Right lobe of liver (tissue), 6 donors: ENCODE measurements at regions not wholly inside any gene's neighbourhood (a gene's known extent, or its start where the extent isn't known, plus 50 kb on each side); places are given as distances from the start of the nearest gene placed in this dataset.

Experiments used
- ATAC-seq, 4 donors: fragments of 200-7000 bp; cut with Tn5 transposase; one replicate each; pipeline ENCODE4 v1.9.1; 2020; ENCODE audit warnings: mild to moderate bottlenecking in 4 of 4, moderate library complexity in 4 of 4
- DNase-seq, 3 donors: peaks; one replicate each; pipeline ENCODE4 v3.0.0-alpha.2; 2020
- H3K27ac ChIP-seq, 3 donors: fragments of 200-600 bp; one replicate each; pipeline ENCODE4 v1.8.0; 2022
- H3K27me3 ChIP-seq, 2 donors: fragments of 200-600 bp; one replicate each; pipeline ENCODE4 v1.8.0; 2022
- H3K36me3 ChIP-seq, 4 donors: fragments of 200-600 bp; sonication (generic) in 1 of 4; one replicate each; pipeline versions ENCODE4 v1.5.1 to v1.8.0; 2017 to 2022; ENCODE audit warnings: control low read depth in 1 of 4
- H3K4me1 ChIP-seq, 4 donors: fragments of 200-600 bp; sonication (generic) in 1 of 4; one replicate each; pipeline versions ENCODE4 v1.5.1 to v1.8.0; 2017 to 2022; ENCODE audit warnings: control low read depth in 1 of 4
- H3K4me3 ChIP-seq, 3 donors: fragments of 200-600 bp; one replicate each; pipeline ENCODE4 v1.8.0; 2022
- H3K9me3 ChIP-seq, 4 donors: fragments of 200-600 bp; sonication (generic) in 1 of 4; one replicate each; pipeline versions ENCODE4 v1.5.1 to v1.8.0; 2017 to 2022; ENCODE audit warnings: control low read depth in 1 of 4
- CTCF ChIP-seq, 4 donors: fragments of 200-600 bp in 3 of 4; fragments of 450-650 bp in 1 of 4; IDR thresholded peaks; one replicate each; pipeline versions ENCODE4 v1.5.1 to v1.8.0; 2016 to 2022; ENCODE audit warnings: antibody characterized with exemption in 4 of 4, mild to moderate bottlenecking in 2 of 4
- POLR2A ChIP-seq: fragments of 450-650 bp; IDR thresholded peaks from one replicate; pipeline ENCODE4 v1.6.1; 2017; ENCODE audit warnings: antibody characterized with exemption, mild to moderate bottlenecking
- WGBS: methylation state at CpG from one replicate; pipeline ENCODE4 v1.1.6; 2018; ENCODE audit warnings: low coverage, low lambda C conversion rate; ENCODE audit not compliant: insufficient coverage; ENCODE audit errors: missing lambda C conversion rate; 5-methylcytosine and 5-hydroxymethylcytosine counted together
- intact Hi-C, 2 donors: fragments of 100-400 bp; cut with DNase I; formaldehyde crosslinking; loops; one replicate each; pipeline versions ENCODE4 v1.11.2 to v1.14.1; 2022
- donor health status: DM: no; HTN: yes; CAD: no.
- donor health status: DM: no; HTN: no; CAD: no.
- donor health status: DM: no; HTN: no; CAD: no.
- donor health status: DM: no; HTN: yes; CAD: no.
- donor health status: DM: no; HTN: yes; CAD: no.

GRCh38 chr3:109882144-109882543 lies 544.8 kb upstream of the DPPA4 start:
- Histone ChIP-seq H3K27me3 (no peaks in the 10 kb centered on the region), H3K27ac (no peak overlapping the region), H3K36me3 (no peaks in the 10 kb centered on the region), H3K9me3 (no peaks in the 10 kb centered on the region), H3K4me3 (no peak overlapping the region), H3K4me1 (no peaks in the 10 kb centered on the region)
- no peak for TF ChIP-seq CTCF (IDR thresholded peaks at IDR 0.05)
- no peak for TF ChIP-seq POLR2A
- DNase-seq (no peak), ATAC-seq (no peak)
- intact Hi-C loops: no loop called here

- no CpG with 5 or more reads among the region's 2 CpGs for WGBS
- intact Hi-C loops: no loop called here
These were observed 549.9 kb upstream of the DPPA4 start for GRCh38 chr3:109887293-109887692.

GRCh38 chr3:109888026-109888425 lies 550.7 kb upstream of the DPPA4 start:
- DNase-seq (no peak), ATAC-seq (no peak)
- no peaks in the 10 kb centered on the region for H3K9me3 ChIP-seq
- no peaks in the 10 kb centered on the region for H3K4me1 ChIP-seq
- no peaks in the 10 kb centered on the region for H3K27me3 ChIP-seq
- no peaks in the 10 kb centered on the region for H3K36me3 ChIP-seq
- intact Hi-C loops: no loop called here
- no peak for TF ChIP-seq POLR2A
- no peak for TF ChIP-seq CTCF (IDR thresholded peaks at IDR 0.05)
- no peak overlapping the region for H3K4me3 ChIP-seq
- H3K27ac ChIP-seq: no peak overlapping the region

More at GRCh38 chr3:109887293-109887692, 549.9 kb upstream of the DPPA4 start:
- no peak for DNase-seq
- H3K36me3 ChIP-seq: no peaks in the 10 kb centered on the region
- H3K27ac ChIP-seq: no peak overlapping the region
- H3K27me3 ChIP-seq: no peaks in the 10 kb centered on the region
- no peak for ATAC-seq
- H3K4me3 ChIP-seq: no peak overlapping the region
- no peaks in the 10 kb centered on the region for H3K9me3 ChIP-seq
- TF ChIP-seq POLR2A (no peak), CTCF (IDR thresholded peaks at IDR 0.05) (no peak)
- H3K4me1 ChIP-seq: no peaks in the 10 kb centered on the region

DNA sequence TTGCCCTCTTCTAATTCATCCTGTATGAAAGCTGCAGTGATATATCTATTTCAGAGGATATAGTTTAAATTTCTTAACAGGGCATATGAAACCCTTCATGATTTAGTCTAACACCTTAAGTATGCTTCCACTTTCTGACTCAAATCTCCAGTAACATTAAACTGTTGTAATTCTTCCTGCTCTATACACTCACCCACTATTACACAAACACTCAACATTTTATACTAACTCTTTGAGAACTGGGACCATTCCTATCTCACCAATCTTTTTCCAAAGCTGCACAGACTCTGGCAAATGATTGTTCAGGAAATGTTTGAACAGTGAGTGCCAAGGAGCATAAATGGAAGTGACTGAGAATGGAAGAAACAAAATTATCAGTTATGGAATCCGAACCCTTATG lies 560.4 kb upstream of the DPPA4 start:
- intact Hi-C loops: no loop called here
- Histone ChIP-seq H3K9me3 (no peaks in the 10 kb centered on the region), H3K27me3 (no peaks in the 10 kb centered on the region), H3K36me3 (no peaks in the 10 kb centered on the region), H3K4me3 (no peak overlapping the region), H3K27ac (no peak overlapping the region), H3K4me1 (no peaks in the 10 kb centered on the region)
- ATAC-seq: no peak
- 22% methylated on average over 1 of the region's 1 CpG for WGBS
- DNase-seq: no peak
- no peak for TF ChIP-seq CTCF (IDR thresholded peaks at IDR 0.05)

DNA sequence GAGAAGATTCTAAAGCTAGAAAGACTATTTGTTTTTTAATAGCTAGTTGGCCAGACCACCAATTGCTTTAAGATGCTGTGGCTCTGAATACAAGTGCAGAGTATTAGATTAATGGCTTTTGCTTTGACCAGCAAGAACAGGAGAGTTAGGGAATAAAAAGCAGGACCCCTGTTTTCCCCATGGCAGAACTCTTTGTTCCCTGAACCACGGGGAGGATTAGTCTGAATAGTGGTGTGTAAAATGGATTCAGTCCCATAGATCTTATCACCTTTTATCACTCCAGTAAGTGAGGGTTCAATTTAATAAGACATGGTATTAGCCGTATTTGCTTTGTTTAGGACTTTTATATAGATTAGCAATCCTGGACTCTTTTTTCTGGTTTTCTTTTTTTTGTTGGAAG lies 562.6 kb upstream of the DPPA4 start:
- DNase-seq: no peak
- H3K27ac ChIP-seq: no peak overlapping the region
- H3K27me3 ChIP-seq: no peaks in the 10 kb centered on the region
- intact Hi-C loops: no loop called here
- no peaks in the 10 kb centered on the region for H3K36me3 ChIP-seq
- WGBS: 60% methylated on average over 2 of the region's 2 CpGs
- TF ChIP-seq CTCF (IDR thresholded peaks at IDR 0.05) (no peak), POLR2A (no peak)
- H3K4me3 ChIP-seq: no peak overlapping the region
- H3K4me1 ChIP-seq: no peaks in the 10 kb centered on the region
- no peak for ATAC-seq
- H3K9me3 ChIP-seq: no peaks in the 10 kb centered on the region
